IMR-90 (cell line): ENCODE measurements at regions not wholly inside any gene's neighbourhood (a gene's known extent, or its start where the extent isn't known, plus 50 kb on each side); places are given as distances from the start of the nearest gene placed in this dataset.

Source experiments
- ATAC-seq: fragments of 200-7000 bp; cut with Tn5 transposase; 2 replicates; pipeline ENCODE4 v1.9.1; 2020; ENCODE audit warnings: low read depth, mild to moderate bottlenecking, moderate library complexity
- BruUV-seq: library from RNA; stranded (reverse); fragments of 400-500 nt; replicated peaks from 2 replicates; lab custom pipeline; 2021; lab: Mats Ljungman, UMichigan
- CTCF ChIA-PET: fragments of 300-600 bp; formaldehyde crosslinking; extraction: SDS; loops from one replicate; lab custom pipeline; 2021; ENCODE audit warnings: antibody characterized with exemption; lab: Yijun Ruan, JAX
- POLR2A ChIA-PET: fragments of 300-600 bp; sonication (Branson Sonifier 250); formaldehyde crosslinking; loops from one replicate; lab custom pipeline; 2022; ENCODE audit warnings: antibody characterized with exemption; ENCODE audit not compliant: unreplicated experiment; lab: Charles Lee
- DNase-seq: peaks from one replicate; pipeline ENCODE4 v3.0.0; 2013
- H2AFZ ChIP-seq: replicated peaks from 2 replicates; pipeline ENCODE3; 2013; ENCODE audit warnings: low read length, mild to moderate bottlenecking; ENCODE audit not compliant: poor library complexity
- H2AK5ac ChIP-seq: 2 replicates; pipeline ENCODE4 v1.6.1; 2013; ENCODE audit warnings: low read depth, low read length, inconsistent platforms
- H2AK9ac ChIP-seq: replicated peaks from 2 replicates; pipeline ENCODE3; 2013; ENCODE audit warnings: mild to moderate bottlenecking, low read depth, low read length, moderate library complexity; ENCODE audit not compliant: poor library complexity
- H2BK120ac ChIP-seq: 2 replicates; pipeline ENCODE4 v1.6.1; 2013; ENCODE audit warnings: low read depth, low read length, inconsistent platforms
- H2BK15ac ChIP-seq: 3 replicates; pipeline ENCODE4 v1.6.1; 2013; ENCODE audit warnings: low read depth, low read length, inconsistent platforms
- H2BK20ac ChIP-seq: 2 replicates; pipeline ENCODE4 v1.6.1; 2013; ENCODE audit warnings: low read depth, mild to moderate bottlenecking, inconsistent platforms, low read length, moderate library complexity
- H2BK5ac ChIP-seq: 2 replicates; pipeline ENCODE4 v1.6.1; 2013; ENCODE audit warnings: mild to moderate bottlenecking, low read depth, low read length, inconsistent platforms; ENCODE audit not compliant: poor library complexity, severe bottlenecking
- H3K14ac ChIP-seq: replicated peaks from 2 replicates; pipeline ENCODE4 v1.6.1; 2013; ENCODE audit warnings: low read depth, low read length, inconsistent platforms
- H3K18ac ChIP-seq: 2 replicates; pipeline ENCODE4 v1.6.1; 2013; ENCODE audit warnings: low read depth, low read length, control low read depth
- H3K23ac ChIP-seq: 2 replicates; pipeline ENCODE4 v1.6.1; 2013; ENCODE audit warnings: low read depth, low read length, inconsistent platforms
- H3K27ac ChIP-seq: 2 replicates; pipeline ENCODE4 v1.5.1; 2013; ENCODE audit warnings: mild to moderate bottlenecking, control low read depth, low read length; ENCODE audit not compliant: insufficient read depth
- H3K27me3 ChIP-seq: 2 replicates; pipeline ENCODE4 v1.6.1; 2013; ENCODE audit warnings: low read length; ENCODE audit not compliant: control insufficient read depth, insufficient read depth
- H3K36me3 ChIP-seq: 2 replicates; pipeline ENCODE4 v1.6.1; 2013; ENCODE audit warnings: low read length, mixed read lengths; ENCODE audit not compliant: control insufficient read depth, insufficient read depth
- H3K4ac ChIP-seq: 2 replicates; pipeline ENCODE4 v1.6.1; 2013; ENCODE audit warnings: low read depth, low read length, inconsistent platforms
- H3K4me1 ChIP-seq: 2 replicates; pipeline ENCODE4 v1.6.1; 2013; ENCODE audit warnings: low read length, mixed read lengths; ENCODE audit not compliant: control insufficient read depth, insufficient read depth
- H3K4me2 ChIP-seq: 2 replicates; pipeline ENCODE4 v1.6.1; 2013; ENCODE audit warnings: low read depth, mild to moderate bottlenecking, control low read depth, low read length, moderate library complexity
- H3K4me3 ChIP-seq: 2 replicates; pipeline ENCODE4 v1.5.1; 2013; ENCODE audit warnings: low read depth, mild to moderate bottlenecking, control low read depth, low read length, moderate library complexity; ENCODE audit not compliant: insufficient read depth
- H3K56ac ChIP-seq: 2 replicates; pipeline ENCODE4 v1.6.1; 2013; ENCODE audit warnings: low read length, inconsistent platforms; ENCODE audit not compliant: insufficient read depth; ENCODE audit errors: extremely low read depth
- H3K79me1 ChIP-seq, 2 experiments: 2 replicates each; pipeline ENCODE4 v1.6.1; 2013; ENCODE audit warnings: low read length in 2 of 2, inconsistent platforms in 1 of 2, low read depth in 1 of 2
- H3K9ac ChIP-seq: 2 replicates; pipeline ENCODE4 v1.6.1; 2013; ENCODE audit warnings: low read depth, low read length, control low read depth
- H3K9me1 ChIP-seq: 2 replicates; pipeline ENCODE4 v1.6.1; 2013; ENCODE audit warnings: low read length, inconsistent platforms; ENCODE audit not compliant: insufficient read depth
- H3K9me3 ChIP-seq: 2 replicates; pipeline ENCODE4 v1.6.1; 2013; ENCODE audit warnings: low read length; ENCODE audit not compliant: control insufficient read depth, insufficient read depth
- H4K20me1 ChIP-seq: 2 replicates; pipeline ENCODE4 v1.6.1; 2013; ENCODE audit warnings: low read length, inconsistent platforms; ENCODE audit not compliant: insufficient read depth
- H4K5ac ChIP-seq: 2 replicates; pipeline ENCODE4 v1.6.1; 2013; ENCODE audit warnings: mild to moderate bottlenecking, low read depth, low read length, control low read depth
- H4K8ac ChIP-seq, 2 experiments: 2 replicates each; pipeline ENCODE4 v1.6.1; 2013; ENCODE audit warnings: low read depth in 2 of 2, low read length in 2 of 2, control low read depth in 1 of 2, inconsistent platforms in 1 of 2
- H4K91ac ChIP-seq: 2 replicates; pipeline ENCODE4 v1.6.1; 2013; ENCODE audit warnings: low read depth, low read length, inconsistent platforms; ENCODE audit not compliant: insufficient read depth
- CEBPB ChIP-seq: IDR thresholded peaks from 2 replicates; pipeline ENCODE4 v1.6.1; 2012; ENCODE audit warnings: low read depth, low read length, improper control_type of control experiment
- MXI1 ChIP-seq: IDR thresholded peaks from 2 replicates; pipeline ENCODE4 v1.6.1; 2012; ENCODE audit warnings: low read depth, mild to moderate bottlenecking, low read length, moderate library complexity, borderline replicate concordance
- NFE2L2 ChIP-seq: fragments of 150-350 bp; IDR thresholded peaks from 2 replicates; pipeline ENCODE4 v1.6.1; 2016; ENCODE audit warnings: low read depth, mild to moderate bottlenecking, low read length
- RAD21 ChIP-seq: IDR thresholded peaks from 2 replicates; pipeline ENCODE4 v1.6.1; 2012; ENCODE audit warnings: low read length, improper control_type of control experiment
- RFX5 ChIP-seq: IDR thresholded peaks from 2 replicates; pipeline ENCODE4 v1.8.0; 2012; ENCODE audit warnings: low read depth, mild to moderate bottlenecking, low read length, moderate library complexity
- WGBS, 2 experiments: methylation state at CpG; one replicate each; pipeline versions ENCODE4 v1.1.5 to v1.1.7; 2013; ENCODE audit warnings: missing lambda C conversion rate in 2 of 2; ENCODE audit not compliant: insufficient read length in 1 of 2; ENCODE audit errors: extremely low coverage in 2 of 2; 5-methylcytosine and 5-hydroxymethylcytosine counted together
- dilution Hi-C: fragments of 300-500 bp; cut with HindIII; formaldehyde crosslinking; loops from one replicate; pipeline ENCODE4 v1.14.3; 2018; ENCODE audit warnings: low sequenced_read_pairs; ENCODE audit not compliant: unreplicated experiment
- in situ Hi-C: fragments of 300-500 bp; cut with MboI; formaldehyde crosslinking; loops from 3 replicates; pipeline ENCODE4 v1.14.3; 2019; ENCODE audit warnings: low sequenced_read_pairs, inconsistent platforms, mixed read lengths
- intact Hi-C: fragments of 100-400 bp; cut with micrococcal nuclease; formaldehyde crosslinking; loops from 2 replicates; pipeline ENCODE4 v1.10.0; 2022
- TF ChIP-seq, protein P1 (sequence below): fragments of 150-350 bp; IDR thresholded peaks from 2 replicates; pipeline ENCODE4 v1.6.1; 2017; ENCODE audit warnings: mild to moderate bottlenecking, antibody characterized with exemption, low read length, low read depth

DNA sequence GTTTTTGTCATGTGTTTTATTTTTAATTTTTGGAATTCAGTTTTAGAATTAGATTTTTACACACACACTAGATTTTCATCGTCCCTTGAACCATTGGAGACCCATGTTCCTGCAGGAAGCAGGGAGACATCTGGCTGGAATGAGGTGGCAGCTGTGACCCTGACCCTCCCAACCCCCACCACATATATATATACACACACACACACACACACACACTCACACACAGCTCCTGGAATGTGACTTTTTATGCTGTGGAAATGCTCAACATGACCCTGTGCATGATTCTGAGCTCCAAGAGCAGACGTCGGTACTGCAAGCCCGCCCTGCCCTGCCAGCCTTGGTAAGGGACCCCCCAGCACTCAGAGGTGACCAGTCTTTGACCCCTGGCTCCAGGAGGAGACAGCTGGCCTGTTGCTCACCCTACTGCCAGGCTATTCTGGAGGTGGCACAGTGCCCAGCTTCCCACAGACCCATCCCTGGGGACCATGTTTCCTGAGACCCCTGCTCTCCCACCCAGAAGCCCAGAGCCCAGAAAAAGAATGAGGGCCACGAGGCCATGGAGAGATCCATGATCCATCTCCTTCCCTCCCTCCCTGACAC, 103.2 kb upstream of the VSTM2B start:
- Histone ChIP-seq H3K14ac (no peak overlapping the region), H3K4me1 (no peaks in the 10 kb centered on the region), H4K91ac (no peak overlapping the region), H2BK20ac (no peak overlapping the region), H2AK5ac (no peak overlapping the region), H3K4me2 (no peak overlapping the region), H2BK120ac (no peak overlapping the region), H3K23ac (no peak overlapping the region), H3K4ac (no peak overlapping the region), H2BK15ac (no peak overlapping the region), H3K56ac (no peak overlapping the region), H3K9me1 (no peaks in the 10 kb centered on the region), H3K9ac (no peak overlapping the region), H3K36me3 (no peaks in the 10 kb centered on the region), H2BK5ac (no peak overlapping the region), H3K9me3 (peaks cover 8% of the 10 kb centered on the region; the same call in 1 of the 2 replicates), H3K27me3 (no peaks in the 10 kb centered on the region), H4K8ac (no peak overlapping the region), H2AK9ac (no peak overlapping the region), H2AFZ (peak overlapping the region; percentile 21), H3K4me3 (no peak overlapping the region), H3K79me1 (no peaks in the 10 kb centered on the region), H3K18ac (no peak overlapping the region), H4K5ac (no peak overlapping the region), H3K27ac (no peak overlapping the region), H4K20me1 (no peaks in the 10 kb centered on the region)
- TF ChIP-seq CEBPB (no peak), NFE2L2 (no peak), MXI1 (no peak), RFX5 (no peak), RAD21 (no peak)
- TF ChIP-seq, protein P1, sequence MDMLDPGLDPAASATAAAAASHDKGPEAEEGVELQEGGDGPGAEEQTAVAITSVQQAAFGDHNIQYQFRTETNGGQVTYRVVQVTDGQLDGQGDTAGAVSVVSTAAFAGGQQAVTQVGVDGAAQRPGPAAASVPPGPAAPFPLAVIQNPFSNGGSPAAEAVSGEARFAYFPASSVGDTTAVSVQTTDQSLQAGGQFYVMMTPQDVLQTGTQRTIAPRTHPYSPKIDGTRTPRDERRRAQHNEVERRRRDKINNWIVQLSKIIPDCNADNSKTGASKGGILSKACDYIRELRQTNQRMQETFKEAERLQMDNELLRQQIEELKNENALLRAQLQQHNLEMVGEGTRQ, result no peak
- in situ Hi-C loops, result no loop called here
- WGBS, 2 experiments, result 0% methylated on average over 2 of the region's 5 CpGs; no CpG with 5 or more reads in 1 of the 2 experiments
- no peak for ATAC-seq
- intact Hi-C loops, result no loop called here
- dilution Hi-C loops, result no loop called here
- ChIA-PET CTCF (no interaction called here), POLR2A (no interaction called here)
- BruUV-seq, result no TSS peak
- DNase-seq, result no peak
